SK-N-SH (cell line): ENCODE measurements at regions not wholly inside any gene's neighbourhood (a gene's known extent, or its start where the extent isn't known, plus 50 kb on each side); places are given as distances from the start of the nearest gene placed in this dataset.

ENCODE experiments used
- CTCF ChIA-PET: fragments of 300-600, 350-600 bp; formaldehyde crosslinking; extraction: SDS; loops from one replicate; lab custom pipeline; 2021; lab: Yijun Ruan, JAX
- POLR2A ChIA-PET: fragments of 350-600 bp; sonication (Branson Sonifier 250); formaldehyde crosslinking; extraction: SDS; loops from one replicate; lab custom pipeline; 2020; ENCODE audit warnings: antibody characterized with exemption, inconsistent platforms; lab: Yijun Ruan, JAX
- DNase-seq: peaks from one replicate; pipeline ENCODE4 v3.0.0; 2012
- H2AFZ ChIP-seq: fragments of 200-600 bp; sonication (generic); 2 replicates; pipeline ENCODE4 v1.8.1; 2016; ENCODE audit warnings: antibody characterized with exemption, mild to moderate bottlenecking, low read depth
- H3F3A ChIP-seq: fragments of 200-600 bp; sonication (generic); replicated peaks from 2 replicates; pipeline ENCODE3; 2016; ENCODE audit warnings: antibody characterized with exemption, mild to moderate bottlenecking; ENCODE audit not compliant: insufficient read depth
- H3K27ac ChIP-seq, 2 experiments: fragments of 200-500 bp in 1 of 2; fragments of 200-600 bp in 1 of 2; sonication (Bioruptor generic) in 1 of 2; sonication (generic), shearing (Covaris generic) in 1 of 2; 2 replicates each; pipeline versions ENCODE4 v1.5.1 to v1.6.1; 2014 to 2016; ENCODE audit warnings: low read depth in 2 of 2, inconsistent platforms in 1 of 2, low read length in 1 of 2, mild to moderate bottlenecking in 1 of 2, mixed read lengths in 1 of 2
- H3K27me3 ChIP-seq: fragments of 200-600 bp; sonication (generic), shearing (Covaris generic); 2 replicates; pipeline ENCODE4 v1.6.1; 2016; ENCODE audit warnings: mixed run types; ENCODE audit not compliant: insufficient read depth
- H3K36me3 ChIP-seq, 2 experiments: fragments of 200-500 bp in 1 of 2; fragments of 200-600 bp in 1 of 2; sonication (Bioruptor generic) in 1 of 2; sonication (generic) in 1 of 2; replicated peaks in 1 of 2; 2 replicates each; pipeline versions ENCODE3 to v1.5.1; 2014 to 2016; ENCODE audit warnings: low read length in 1 of 2, mild to moderate bottlenecking in 1 of 2; ENCODE audit not compliant: insufficient read depth in 2 of 2, control insufficient read depth in 1 of 2
- H3K4me1 ChIP-seq, 2 experiments: fragments of 200-500 bp in 1 of 2; fragments of 200-600 bp in 1 of 2; sonication (Bioruptor generic) in 1 of 2; sonication (generic), shearing (Covaris generic) in 1 of 2; 2 replicates each; pipeline versions ENCODE4 v1.5.1 to v1.6.1; 2014 to 2016; ENCODE audit warnings: low read depth in 1 of 2, low read length in 1 of 2, mixed run types in 1 of 2; ENCODE audit not compliant: insufficient read depth in 2 of 2, control insufficient read depth in 1 of 2
- H3K4me2 ChIP-seq: fragments of 200-600 bp; sonication (generic), shearing (Covaris generic); 2 replicates; pipeline ENCODE4 v1.6.1; 2017; ENCODE audit warnings: mixed run types
- H3K4me3 ChIP-seq, 2 experiments: fragments of 200-500 bp in 1 of 2; fragments of 200-600 bp in 1 of 2; sonication (Bioruptor generic) in 1 of 2; sonication (generic), shearing (Covaris generic) in 1 of 2; 2 replicates each; pipeline versions ENCODE4 v1.5.1 to v1.8.1; 2014 to 2016; ENCODE audit warnings: low read depth in 2 of 2, inconsistent platforms in 1 of 2, low read length in 1 of 2, mild to moderate bottlenecking in 1 of 2, mixed read lengths in 1 of 2, moderate library complexity in 1 of 2
- H3K79me2 ChIP-seq: fragments of 200-600 bp; sonication (generic); 2 replicates; pipeline ENCODE4 v1.8.1; 2017; ENCODE audit warnings: mild to moderate bottlenecking; ENCODE audit not compliant: insufficient read depth
- H3K9ac ChIP-seq: fragments of 200-600 bp; sonication (generic); 2 replicates; pipeline ENCODE4 v1.6.1; 2017; ENCODE audit warnings: mixed run types
- H3K9me2 ChIP-seq: fragments of 200-600 bp; sonication (generic); 2 replicates; pipeline ENCODE4 v1.6.1; 2017; ENCODE audit warnings: mixed run types
- H3K9me3 ChIP-seq: fragments of 200-600 bp; sonication (generic); 2 replicates; pipeline ENCODE4 v1.6.1; 2017; ENCODE audit warnings: mixed run types, mild to moderate bottlenecking, moderate library complexity
- H4K20me1 ChIP-seq: fragments of 200-600 bp; sonication (generic); 2 replicates; pipeline ENCODE4 v1.6.1; 2017; ENCODE audit warnings: mild to moderate bottlenecking, mixed run types; ENCODE audit not compliant: insufficient read depth
- CHD2 ChIP-seq: fragments of 150-350 bp; IDR thresholded peaks from 2 replicates; pipeline ENCODE4 v1.6.1; 2018; ENCODE audit warnings: low read length; ENCODE audit not compliant: partially characterized antibody
- PBX3 ChIP-seq: IDR thresholded peaks from 2 replicates; pipeline ENCODE4; 2012
- RAD21 ChIP-seq: IDR thresholded peaks from 2 replicates; pipeline ENCODE4 v1.6.1; 2012; ENCODE audit warnings: mild to moderate bottlenecking, low read length
- RFX5 ChIP-seq: IDR thresholded peaks from 2 replicates; pipeline ENCODE4 v1.6.1; 2012; ENCODE audit warnings: mild to moderate bottlenecking, improper control_type of control experiment, low read length
- SMC3 ChIP-seq: IDR thresholded peaks from 2 replicates; pipeline ENCODE4 v1.6.1; 2012; ENCODE audit warnings: low read depth, low read length, improper control_type of control experiment
- TAF1 ChIP-seq: IDR thresholded peaks from 2 replicates; pipeline ENCODE4 v1.6.1; 2012; ENCODE audit warnings: low read depth, mild to moderate bottlenecking, low read length, moderate library complexity, borderline replicate concordance
- WGBS: methylation state at CpG from one replicate; pipeline ENCODE4 v1.1.6; 2017; ENCODE audit warnings: low lambda C conversion rate; 5-methylcytosine and 5-hydroxymethylcytosine counted together
- TF ChIP-seq, protein P1 (sequence below): IDR thresholded peaks from 2 replicates; pipeline ENCODE4 v1.6.1; 2012; ENCODE audit warnings: mild to moderate bottlenecking, low read depth, low read length, moderate library complexity
- TF ChIP-seq, protein P2 (sequence below): IDR thresholded peaks from 2 replicates; pipeline ENCODE4 v1.4.0; 2012; ENCODE audit warnings: low read depth, borderline replicate concordance

DNA sequence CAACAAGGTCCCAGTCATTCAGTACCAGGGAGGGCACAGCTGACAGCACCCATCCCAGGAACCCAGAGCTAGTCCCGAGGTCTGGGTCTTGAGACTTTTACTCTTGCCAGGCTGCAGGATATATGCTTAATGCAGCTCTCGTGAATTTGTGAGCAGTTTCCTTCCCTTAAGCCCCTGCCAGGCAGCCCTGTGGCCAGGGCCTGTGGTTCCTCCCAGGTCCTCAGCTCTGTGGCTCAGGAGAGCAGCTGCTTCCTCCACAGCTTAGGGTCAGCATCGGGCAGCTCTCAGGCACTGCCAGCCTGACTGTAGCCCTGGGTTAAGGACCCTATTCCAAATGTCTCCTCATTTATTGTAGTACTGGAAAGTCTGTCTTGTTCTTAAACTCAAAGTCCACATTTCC is 1384.8 kb downstream of the RPIA start:
- H3K9me3 ChIP-seq: no peaks in the 10 kb centered on the region
- POLR2A ChIA-PET: no interaction called here

GRCh38 chr2:90077948-90078347 is 1386.5 kb downstream of the RPIA start:
- 0% methylated on average over 2 of the region's 2 CpGs for WGBS
- ChIA-PET CTCF (no interaction called here), POLR2A (no interaction called here)
- no peak overlapping the region for H3K27ac ChIP-seq
- H3K4me2 ChIP-seq: no peak overlapping the region
- H2AFZ ChIP-seq: no peak overlapping the region
- H4K20me1 ChIP-seq: no peaks in the 10 kb centered on the region
- H3K9ac ChIP-seq: no peak overlapping the region
- H3K4me3 ChIP-seq: no peak overlapping the region
- no peaks in the 10 kb centered on the region for H3K79me2 ChIP-seq
- no peak for DNase-seq
- H3K4me1 ChIP-seq: no peaks in the 10 kb centered on the region
- no peaks in the 10 kb centered on the region for H3K27me3 ChIP-seq
- no peaks in the 10 kb centered on the region for H3K36me3 ChIP-seq
- H3F3A ChIP-seq: no peaks in the 10 kb centered on the region
- H3K9me2 ChIP-seq: no peaks in the 10 kb centered on the region
- TF ChIP-seq RFX5: no peak
- TF ChIP-seq, protein P1, sequence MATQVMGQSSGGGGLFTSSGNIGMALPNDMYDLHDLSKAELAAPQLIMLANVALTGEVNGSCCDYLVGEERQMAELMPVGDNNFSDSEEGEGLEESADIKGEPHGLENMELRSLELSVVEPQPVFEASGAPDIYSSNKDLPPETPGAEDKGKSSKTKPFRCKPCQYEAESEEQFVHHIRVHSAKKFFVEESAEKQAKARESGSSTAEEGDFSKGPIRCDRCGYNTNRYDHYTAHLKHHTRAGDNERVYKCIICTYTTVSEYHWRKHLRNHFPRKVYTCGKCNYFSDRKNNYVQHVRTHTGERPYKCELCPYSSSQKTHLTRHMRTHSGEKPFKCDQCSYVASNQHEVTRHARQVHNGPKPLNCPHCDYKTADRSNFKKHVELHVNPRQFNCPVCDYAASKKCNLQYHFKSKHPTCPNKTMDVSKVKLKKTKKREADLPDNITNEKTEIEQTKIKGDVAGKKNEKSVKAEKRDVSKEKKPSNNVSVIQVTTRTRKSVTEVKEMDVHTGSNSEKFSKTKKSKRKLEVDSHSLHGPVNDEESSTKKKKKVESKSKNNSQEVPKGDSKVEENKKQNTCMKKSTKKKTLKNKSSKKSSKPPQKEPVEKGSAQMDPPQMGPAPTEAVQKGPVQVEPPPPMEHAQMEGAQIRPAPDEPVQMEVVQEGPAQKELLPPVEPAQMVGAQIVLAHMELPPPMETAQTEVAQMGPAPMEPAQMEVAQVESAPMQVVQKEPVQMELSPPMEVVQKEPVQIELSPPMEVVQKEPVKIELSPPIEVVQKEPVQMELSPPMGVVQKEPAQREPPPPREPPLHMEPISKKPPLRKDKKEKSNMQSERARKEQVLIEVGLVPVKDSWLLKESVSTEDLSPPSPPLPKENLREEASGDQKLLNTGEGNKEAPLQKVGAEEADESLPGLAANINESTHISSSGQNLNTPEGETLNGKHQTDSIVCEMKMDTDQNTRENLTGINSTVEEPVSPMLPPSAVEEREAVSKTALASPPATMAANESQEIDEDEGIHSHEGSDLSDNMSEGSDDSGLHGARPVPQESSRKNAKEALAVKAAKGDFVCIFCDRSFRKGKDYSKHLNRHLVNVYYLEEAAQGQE: no peak
- no peaks in the 10 kb centered on the region for H3K9me3 ChIP-seq

More for the DNA sequence above, 1384.8 kb downstream of the RPIA start:
- no peak overlapping the region for H3K27ac ChIP-seq
- no peaks in the 10 kb centered on the region for H3F3A ChIP-seq
- H3K4me2 ChIP-seq: no peak overlapping the region
- H3K27me3 ChIP-seq: no peaks in the 10 kb centered on the region
- no peaks in the 10 kb centered on the region for H4K20me1 ChIP-seq
- no peak overlapping the region for H3K4me3 ChIP-seq
- H3K9me2 ChIP-seq: no peaks in the 10 kb centered on the region
- H3K36me3 ChIP-seq: no peaks in the 10 kb centered on the region
- H2AFZ ChIP-seq: no peak overlapping the region
- WGBS: 0% methylated on average over 3 of the region's 3 CpGs
- TF ChIP-seq TAF1 (no peak), PBX3 (no peak), SMC3 (no peak), RFX5 (no peak), RAD21 (no peak), CHD2 (no peak)
- TF ChIP-seq, protein P2, sequence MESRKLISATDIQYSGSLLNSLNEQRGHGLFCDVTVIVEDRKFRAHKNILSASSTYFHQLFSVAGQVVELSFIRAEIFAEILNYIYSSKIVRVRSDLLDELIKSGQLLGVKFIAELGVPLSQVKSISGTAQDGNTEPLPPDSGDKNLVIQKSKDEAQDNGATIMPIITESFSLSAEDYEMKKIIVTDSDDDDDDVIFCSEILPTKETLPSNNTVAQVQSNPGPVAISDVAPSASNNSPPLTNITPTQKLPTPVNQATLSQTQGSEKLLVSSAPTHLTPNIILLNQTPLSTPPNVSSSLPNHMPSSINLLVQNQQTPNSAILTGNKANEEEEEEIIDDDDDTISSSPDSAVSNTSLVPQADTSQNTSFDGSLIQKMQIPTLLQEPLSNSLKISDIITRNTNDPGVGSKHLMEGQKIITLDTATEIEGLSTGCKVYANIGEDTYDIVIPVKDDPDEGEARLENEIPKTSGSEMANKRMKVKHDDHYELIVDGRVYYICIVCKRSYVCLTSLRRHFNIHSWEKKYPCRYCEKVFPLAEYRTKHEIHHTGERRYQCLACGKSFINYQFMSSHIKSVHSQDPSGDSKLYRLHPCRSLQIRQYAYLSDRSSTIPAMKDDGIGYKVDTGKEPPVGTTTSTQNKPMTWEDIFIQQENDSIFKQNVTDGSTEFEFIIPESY: no peak
- CTCF ChIA-PET: no interaction called here
- no peak for DNase-seq
- H3K4me1 ChIP-seq: no peaks in the 10 kb centered on the region
- H3K9ac ChIP-seq: no peak overlapping the region
- no peaks in the 10 kb centered on the region for H3K79me2 ChIP-seq
